GM23338 (cell line): ENCODE measurements at regions not wholly inside any gene's neighbourhood (a gene's known extent, or its start where the extent isn't known, plus 50 kb on each side); places are given as distances from the start of the nearest gene placed in this dataset.

Experiments
- ATAC-seq: fragments of 200-7000 bp; cut with Tn5 transposase; 3 replicates; pipeline ENCODE4 v1.9.1; 2020
- DNase-seq: peaks from one replicate; pipeline ENCODE4 v3.0.0-alpha.2; 2015; ENCODE audit warnings: low spot score
- H2AFZ ChIP-seq: fragments of 200-600 bp; sonication (generic); 2 replicates; pipeline ENCODE4 v1.8.0; 2016; ENCODE audit warnings: antibody characterized with exemption, mild to moderate bottlenecking, moderate library complexity
- H3F3A ChIP-seq: fragments of 200-600 bp; sonication (generic); replicated peaks from 2 replicates; pipeline ENCODE4 v1.8.0; 2017; ENCODE audit warnings: antibody characterized with exemption, mixed run types, low read depth
- H3K27ac ChIP-seq: fragments of 200-600 bp; sonication (generic); 2 replicates; pipeline ENCODE4 v1.6.1; 2016; ENCODE audit warnings: low read depth
- H3K27me3 ChIP-seq: fragments of 200-600 bp; sonication (generic); 2 replicates; pipeline ENCODE4 v1.8.0; 2016; ENCODE audit warnings: mild to moderate bottlenecking, mixed run types, moderate library complexity; ENCODE audit not compliant: insufficient read depth
- H3K36me3 ChIP-seq: fragments of 200-600 bp; sonication (generic); 2 replicates; pipeline ENCODE4 v1.8.0; 2016; ENCODE audit warnings: mild to moderate bottlenecking; ENCODE audit not compliant: insufficient read depth
- H3K4me1 ChIP-seq: fragments of 200-600 bp; sonication (generic); 2 replicates; pipeline ENCODE4 v1.8.0; 2016; ENCODE audit warnings: mild to moderate bottlenecking, moderate library complexity; ENCODE audit not compliant: insufficient read depth
- H3K4me2 ChIP-seq: fragments of 200-600 bp; sonication (generic); 2 replicates; pipeline ENCODE4 v1.7.1; 2017; ENCODE audit warnings: mixed run types
- H3K4me3 ChIP-seq: fragments of 200-600 bp; sonication (generic); 2 replicates; pipeline ENCODE4 v1.6.1; 2016; ENCODE audit warnings: mixed run types
- H3K79me2 ChIP-seq: fragments of 200-600 bp; sonication (generic); replicated peaks from 2 replicates; pipeline ENCODE4 v1.8.0; 2017; ENCODE audit warnings: mild to moderate bottlenecking; ENCODE audit not compliant: insufficient read depth
- H3K9me2 ChIP-seq: fragments of 200-600 bp; sonication (generic); 2 replicates; pipeline ENCODE4 v1.8.0; 2017; ENCODE audit not compliant: insufficient read depth
- H4K20me1 ChIP-seq: fragments of 200-600 bp; sonication (generic); replicated peaks from 2 replicates; pipeline ENCODE4 v1.8.0; 2017; ENCODE audit warnings: mild to moderate bottlenecking; ENCODE audit not compliant: insufficient read depth
- H3K27ac Mint-ChIP-seq: 2 replicates; pipeline ENCODE4 v1.8.0; 2020; ENCODE audit warnings: inconsistent platforms, mild to moderate bottlenecking, moderate library complexity, mixed read lengths
- H3K27me3 Mint-ChIP-seq: 3 replicates; pipeline ENCODE4 v1.8.0; 2022; ENCODE audit warnings: low read depth, mild to moderate bottlenecking, moderate library complexity, mixed read lengths, inconsistent platforms; ENCODE audit not compliant: insufficient read depth, poor library complexity
- H3K36me3 Mint-ChIP-seq: 3 replicates; pipeline ENCODE4 v1.8.0; 2021; ENCODE audit warnings: low read depth, mild to moderate bottlenecking, inconsistent platforms, moderate library complexity, mixed read lengths
- H3K4me1 Mint-ChIP-seq: 3 replicates; pipeline ENCODE4 v1.8.0; 2020; ENCODE audit warnings: mild to moderate bottlenecking, inconsistent platforms, mixed read lengths
- H3K4me3 Mint-ChIP-seq: 3 replicates; pipeline ENCODE4 v1.8.0; 2021; ENCODE audit warnings: moderate library complexity, mild to moderate bottlenecking, inconsistent platforms, mixed read lengths
- H3K9me3 Mint-ChIP-seq: 3 replicates; pipeline ENCODE4 v1.8.0; 2020; ENCODE audit warnings: moderate library complexity, mild to moderate bottlenecking, inconsistent platforms, mixed read lengths
- CREB1 ChIP-seq: fragments of 250-450 bp; sonication (Bioruptor Pico); IDR thresholded peaks from 2 replicates; pipeline ENCODE4 v1.5.0; 2020; ENCODE audit warnings: low read depth, mild to moderate bottlenecking, moderate library complexity
- CTCF ChIP-seq, 2 experiments: fragments of 200-600 bp in 1 of 2; sonication (generic) in 1 of 2; conservative IDR thresholded peaks; 2 replicates each; pipeline versions ENCODE4 v1.5.1 to v1.6.1; 2016 to 2017; ENCODE audit warnings: antibody characterized with exemption in 2 of 2, low read depth in 2 of 2, mild to moderate bottlenecking in 2 of 2, moderate library complexity in 1 of 2
- ETS1 ChIP-seq: IDR thresholded peaks from 2 replicates; pipeline ENCODE4 v1.6.1; 2016; ENCODE audit warnings: antibody characterized with exemption
- EZH2 ChIP-seq: fragments of 200-600 bp; sonication (generic); IDR thresholded peaks from one replicate; pipeline ENCODE4 v1.8.0; 2017; ENCODE audit warnings: antibody characterized with exemption, mild to moderate bottlenecking, low read depth; ENCODE audit not compliant: unreplicated experiment
- EZH2phosphoT487 ChIP-seq: fragments of 200-600 bp; sonication (generic); IDR thresholded peaks from one replicate; pipeline ENCODE4 v1.8.1; 2018; ENCODE audit warnings: antibody characterized with exemption; ENCODE audit not compliant: unreplicated experiment
- JUNB ChIP-seq: IDR thresholded peaks from one replicate; pipeline ENCODE4 v1.6.1; 2016; ENCODE audit warnings: antibody characterized with exemption; ENCODE audit not compliant: unreplicated experiment
- NANOG ChIP-seq: IDR thresholded peaks from 2 replicates; pipeline ENCODE4 v1.6.1; 2016; ENCODE audit warnings: antibody characterized with exemption, borderline replicate concordance
- POLR2AphosphoS5 ChIP-seq: IDR thresholded peaks from 2 replicates; pipeline ENCODE4 v1.6.1; 2016; ENCODE audit warnings: antibody characterized with exemption, low read depth
- REST ChIP-seq: IDR thresholded peaks from one replicate; pipeline ENCODE4 v1.6.1; 2018; ENCODE audit warnings: antibody characterized with exemption; ENCODE audit not compliant: unreplicated experiment
- STAT1 ChIP-seq: IDR thresholded peaks from one replicate; pipeline ENCODE4 v1.6.1; 2016; ENCODE audit warnings: antibody characterized with exemption; ENCODE audit not compliant: unreplicated experiment
- ZNF462 ChIP-seq: fragments of 250-450 bp; sonication (Bioruptor Pico); IDR thresholded peaks from 2 replicates; pipeline ENCODE4 v1.5.0; 2020; ENCODE audit warnings: mild to moderate bottlenecking, moderate library complexity

GRCh38 chr3:102531686-102532085, 96.9 kb downstream of the ZPLD1 start:
- DNase-seq, result no peak
- no peak overlapping the region for H3K4me3 Mint-ChIP-seq
- no peaks in the 10 kb centered on the region for H3K9me3 Mint-ChIP-seq

More at GRCh38 chr3:102531686-102532085, 96.9 kb downstream of the ZPLD1 start:
- H3K4me2 ChIP-seq, result no peak overlapping the region
- no peaks in the 10 kb centered on the region for H3K27me3 ChIP-seq
- H3K4me3 ChIP-seq, result no peak overlapping the region
- Mint-ChIP-seq H3K36me3 (no peaks in the 10 kb centered on the region), H3K27ac (no peak overlapping the region), H3K4me1 (peaks cover 2% of the 10 kb centered on the region; the same call in 1 of the 3 replicates), H3K27me3 (no peaks in the 10 kb centered on the region)
- H3K4me1 ChIP-seq, result no peaks in the 10 kb centered on the region
- no peak overlapping the region for H2AFZ ChIP-seq
- no peaks in the 10 kb centered on the region for H3F3A ChIP-seq
- H3K36me3 ChIP-seq, result no peaks in the 10 kb centered on the region
- H3K9me2 ChIP-seq, result no peaks in the 10 kb centered on the region
- H4K20me1 ChIP-seq, result no peaks in the 10 kb centered on the region
- no peak overlapping the region for H3K27ac ChIP-seq
- TF ChIP-seq JUNB (no peak), NANOG (no peak), EZH2phosphoT487 (no peak), EZH2 (no peak), ZNF462 (CRISPR knock-in tag) (no peak), CREB1 (CRISPR knock-in tag) (no peak), ETS1 (no peak), REST (no peak), STAT1 (no peak), CTCF (conservative IDR thresholded peaks at IDR 0.05; ENCODE audit: low read depth in 2 of 2) (no peak), POLR2AphosphoS5 (no peak)
- no peaks in the 10 kb centered on the region for H3K79me2 ChIP-seq
- ATAC-seq, result no peak
